ENCODE measurements at regions not wholly inside any gene's neighbourhood (a gene's known extent, or its start where the extent isn't known, plus 50 kb on each side); places are given as distances from the start of the nearest gene placed in this dataset.

DNA sequence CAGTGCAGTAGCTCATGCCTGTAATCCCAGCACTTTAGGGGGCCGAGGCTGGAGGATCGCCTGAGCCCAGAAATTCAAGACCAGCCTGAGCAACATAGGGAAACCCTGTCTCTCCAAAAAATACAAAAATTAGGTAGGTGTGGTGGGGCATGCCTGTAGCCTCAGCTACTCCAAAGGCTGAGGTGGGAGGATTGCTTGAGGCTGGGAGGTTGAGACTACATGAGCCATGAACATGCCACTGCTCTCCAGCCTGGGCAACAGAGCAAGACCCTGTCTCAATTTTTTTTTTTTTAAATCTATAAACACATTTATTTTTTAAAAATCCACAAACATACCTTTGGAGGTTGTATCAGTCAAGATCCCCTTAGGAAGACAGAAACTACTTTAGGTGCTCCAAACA, 326.3 kb downstream of the EPHA4 start:
- TF ChIP-seq CTCF (IDR thresholded peaks at IDR 0.05), result no peak
- TF ChIP-seq POLR2A (IDR thresholded peaks at IDR 0.05), result no peak
- TF ChIP-seq EP300 (IDR thresholded peaks at IDR 0.05), result no peak
